ENCODE measurements at regions not wholly inside any gene's neighbourhood (a gene's known extent, or its start where the extent isn't known, plus 50 kb on each side); places are given as distances from the start of the nearest gene placed in this dataset.

GRCh38 chr6:85749236-85749635 lies 106.5 kb upstream of the SYNCRIP start:
- no peak overlapping the region for H3K4me3 ChIP-seq (replicated peaks in 1 of 4; ENCODE audit: control extremely low read depth in 1 of 4, insufficient read depth in 1 of 4, low read depth in 3 of 4, low read length in 4 of 4)
- H3K27me3 ChIP-seq (ENCODE audit: control insufficient read depth, insufficient read depth, low read length): no peaks in the 10 kb centered on the region
- no peaks in the 10 kb centered on the region for H3K4me1 ChIP-seq (ENCODE audit: control insufficient read depth, extremely low read depth, insufficient read depth, low read length)
- H3K9ac ChIP-seq (ENCODE audit: insufficient read depth, low read length): no peak overlapping the region
- TF ChIP-seq EZH2 (IDR thresholded peaks at IDR 0.05; ENCODE audit: low read length, missing control alignments): no peak
- TF ChIP-seq CTCF (conservative IDR thresholded peaks at IDR 0.05 in 1 of 2, IDR thresholded peaks at IDR 0.05 in 1 of 2; ENCODE audit: low read depth in 1 of 2, low read length in 2 of 2): no peak
- H3K79me2 ChIP-seq (ENCODE audit: control insufficient read depth, insufficient read depth, low read length): no peaks in the 10 kb centered on the region
- DNase-seq (ENCODE audit: low read depth in 2 of 2): no peak
- H3K4me2 ChIP-seq (ENCODE audit: extremely low read depth, insufficient read depth, low read length): no peak overlapping the region
- no peak overlapping the region for H2AFZ ChIP-seq (ENCODE audit: low read length)
- no peaks in the 10 kb centered on the region for H3K9me3 ChIP-seq (ENCODE audit: control insufficient read depth, insufficient read depth, low read depth, low read length)
- no peaks in the 10 kb centered on the region for H4K20me1 ChIP-seq (ENCODE audit: control insufficient read depth, extremely low read depth, insufficient read depth, low read length)
- H3K27ac ChIP-seq (ENCODE audit: insufficient read depth, low read length): no peak overlapping the region
- no peaks in the 10 kb centered on the region for H3K36me3 ChIP-seq (ENCODE audit: control insufficient read depth, insufficient read depth, low read length)

GRCh38 chr6:85747666-85748065 lies 105.0 kb upstream of the SYNCRIP start:
- H3K79me2 ChIP-seq (ENCODE audit: control insufficient read depth, insufficient read depth, low read length): no peaks in the 10 kb centered on the region
- H3K27ac ChIP-seq (ENCODE audit: insufficient read depth, low read length): no peak overlapping the region
- no peaks in the 10 kb centered on the region for H3K27me3 ChIP-seq (ENCODE audit: control insufficient read depth, insufficient read depth, low read length)
- no peaks in the 10 kb centered on the region for H3K36me3 ChIP-seq (ENCODE audit: control insufficient read depth, insufficient read depth, low read length)
- H3K9me3 ChIP-seq (ENCODE audit: control insufficient read depth, insufficient read depth, low read depth, low read length): no peaks in the 10 kb centered on the region
- no peak overlapping the region for H3K4me3 ChIP-seq (replicated peaks in 1 of 4; ENCODE audit: control extremely low read depth in 1 of 4, insufficient read depth in 1 of 4, low read depth in 3 of 4, low read length in 4 of 4)
- H3K4me2 ChIP-seq (ENCODE audit: extremely low read depth, insufficient read depth, low read length): no peak overlapping the region
- H4K20me1 ChIP-seq (ENCODE audit: control insufficient read depth, extremely low read depth, insufficient read depth, low read length): no peaks in the 10 kb centered on the region
- H3K4me1 ChIP-seq (ENCODE audit: control insufficient read depth, extremely low read depth, insufficient read depth, low read length): no peaks in the 10 kb centered on the region
- peak; percentile 71 to 84 for DNase-seq (ENCODE audit: low read depth in 2 of 2)
- no peak overlapping the region for H2AFZ ChIP-seq (ENCODE audit: low read length)
- no peak for TF ChIP-seq CTCF (conservative IDR thresholded peaks at IDR 0.05 in 1 of 2, IDR thresholded peaks at IDR 0.05 in 1 of 2; ENCODE audit: low read depth in 1 of 2, low read length in 2 of 2)
- no peak for TF ChIP-seq EZH2 (IDR thresholded peaks at IDR 0.05; ENCODE audit: low read length, missing control alignments)
- no peak overlapping the region for H3K9ac ChIP-seq (ENCODE audit: insufficient read depth, low read length)

GRCh38 chr6:85747093-85747492 lies 104.4 kb upstream of the SYNCRIP start:
- Histone ChIP-seq H3K4me3 (replicated peaks in 1 of 4; ENCODE audit: control extremely low read depth in 1 of 4, insufficient read depth in 1 of 4, low read depth in 3 of 4, low read length in 4 of 4) (no peak overlapping the region), H3K4me1 (ENCODE audit: control insufficient read depth, extremely low read depth, insufficient read depth, low read length) (no peaks in the 10 kb centered on the region), H3K36me3 (ENCODE audit: control insufficient read depth, insufficient read depth, low read length) (no peaks in the 10 kb centered on the region), H3K27ac (ENCODE audit: insufficient read depth, low read length) (no peak overlapping the region), H3K9me3 (ENCODE audit: control insufficient read depth, insufficient read depth, low read depth, low read length) (no peaks in the 10 kb centered on the region), H3K4me2 (ENCODE audit: extremely low read depth, insufficient read depth, low read length) (no peak overlapping the region), H3K27me3 (ENCODE audit: control insufficient read depth, insufficient read depth, low read length) (no peaks in the 10 kb centered on the region), H2AFZ (ENCODE audit: low read length) (no peak overlapping the region), H3K9ac (ENCODE audit: insufficient read depth, low read length) (no peak overlapping the region), H4K20me1 (ENCODE audit: control insufficient read depth, extremely low read depth, insufficient read depth, low read length) (no peaks in the 10 kb centered on the region), H3K79me2 (ENCODE audit: control insufficient read depth, insufficient read depth, low read length) (no peaks in the 10 kb centered on the region)
- no peak for TF ChIP-seq CTCF (conservative IDR thresholded peaks at IDR 0.05 in 1 of 2, IDR thresholded peaks at IDR 0.05 in 1 of 2; ENCODE audit: low read depth in 1 of 2, low read length in 2 of 2)
- TF ChIP-seq EZH2 (IDR thresholded peaks at IDR 0.05; ENCODE audit: low read length, missing control alignments): no peak
- DNase-seq (ENCODE audit: low read depth in 2 of 2): peak; percentile 41 to 52

All from fibroblast of lung (primary cell).